ENCODE measurements at regions not wholly inside any gene's neighbourhood (a gene's known extent, or its start where the extent isn't known, plus 50 kb on each side); places are given as distances from the start of the nearest gene placed in this dataset.

GRCh38 chr21:35582731-35583130 lies 477.6 kb downstream of the SETD4 start:
- no peak for TF ChIP-seq EZH2 (IDR thresholded peaks at IDR 0.05; ENCODE audit: borderline replicate concordance, low read depth, low read length, severe bottlenecking)
- no peak for TF ChIP-seq CTCF (IDR thresholded peaks at IDR 0.05; ENCODE audit: extremely low read depth in 1 of 2, insufficient read depth in 1 of 2, low read depth in 1 of 2, low read length in 2 of 2)
- no peak for TF ChIP-seq POLR2A (IDR thresholded peaks at IDR 0.05; ENCODE audit: low read depth, low read length)
- no peak for TF ChIP-seq POLR2AphosphoS5 (IDR thresholded peaks at IDR 0.05; ENCODE audit: insufficient read depth, low read depth, low read length)
- no peak for TF ChIP-seq GATA2 (IDR thresholded peaks at IDR 0.05; ENCODE audit: insufficient read depth, insufficient read length, low read depth, low read length)

All from endothelial cell of umbilical vein (primary cell).